ENCODE measurements at regions not wholly inside any gene's neighbourhood (a gene's known extent, or its start where the extent isn't known, plus 50 kb on each side); places are given as distances from the start of the nearest gene placed in this dataset.

DNA sequence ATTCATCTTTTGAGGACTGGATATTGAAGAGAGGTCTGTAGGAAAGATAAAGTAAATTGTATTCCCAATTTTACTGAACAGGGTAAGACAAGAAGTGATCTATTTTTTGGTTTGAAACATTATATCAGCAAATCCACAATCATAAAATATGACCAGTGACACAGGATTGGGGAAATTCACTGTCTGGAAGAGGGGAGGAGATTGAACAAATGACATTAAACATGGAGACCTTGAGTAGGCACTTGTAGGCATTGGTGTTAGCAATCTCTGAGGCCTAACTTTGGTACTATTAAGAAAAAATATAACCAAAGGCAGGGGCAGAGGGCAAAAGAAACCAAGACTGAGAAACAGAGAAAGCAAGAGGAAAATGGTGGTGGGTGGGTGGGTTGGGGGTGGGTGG lies 132.6 kb upstream of the TMEM161B start:
- TF ChIP-seq EZH2phosphoT487 (IDR thresholded peaks at IDR 0.05; ENCODE audit: insufficient read depth, low read depth) (no peak), EZH2 (IDR thresholded peaks at IDR 0.05; ENCODE audit: insufficient read depth, poor library complexity, severe bottlenecking) (no peak)
